ENCODE measurements at regions not wholly inside any gene's neighbourhood (a gene's known extent, or its start where the extent isn't known, plus 50 kb on each side); places are given as distances from the start of the nearest gene placed in this dataset.

GRCh38 chr5:159444441-159445082 lies 114.3 kb upstream of the IL12B start:
- FAIRE-seq: peak; percentile 67

More at GRCh38 chr5:159444441-159445082, 114.3 kb upstream of the IL12B start:
- no peak overlapping the region for H3K27ac ChIP-seq (ENCODE audit: extremely low read depth, low read depth, low read length)
- peak; percentile 74; the same call in 2 of the 3 replicates for ATAC-seq
- no peak overlapping the region for H3K4me2 ChIP-seq (ENCODE audit: insufficient read depth, low read length)
- ChIA-PET CTCF (ENCODE audit: low intra/inter-chr PET ratio) (no interaction called here), POLR2A (no interaction called here)
- no peaks in the 10 kb centered on the region for H3K79me2 ChIP-seq (ENCODE audit: control insufficient read depth, insufficient read depth, low read length)
- 0% methylated on average over 6 of the region's 6 CpGs for WGBS (ENCODE audit: insufficient coverage, low coverage, missing lambda C conversion rate)
- H3K9ac ChIP-seq (ENCODE audit: insufficient read depth in 1 of 2, low read depth in 2 of 2, low read length in 2 of 2): no peak overlapping the region
- no peaks in the 10 kb centered on the region for H3K4me1 ChIP-seq (replicated peaks in 1 of 2; ENCODE audit: control insufficient read depth in 2 of 2, insufficient read depth in 2 of 2, low read length in 2 of 2)
- BruUV-seq (replicated peaks): no TSS peak
- peaks cover 0 to 10% of the 10 kb centered on the region in 2 experiments; a peak in 1 of 5 replicates for H3K27me3 ChIP-seq (ENCODE audit: control insufficient read depth in 2 of 2, insufficient read depth in 2 of 2, low read length in 2 of 2)
- H3K9me1 ChIP-seq (ENCODE audit: control insufficient read depth, insufficient read depth, low read length): no peaks in the 10 kb centered on the region
- intact Hi-C loops (cut with micrococcal nuclease) (loop anchor here (1.0 to 10.0 kb wide), 5 partner anchors 238 to 543 kb away; partner anchors contain the start of gene ADRA1B), in situ Hi-C loops (cut with MboI) (loop anchor here (10.0 kb wide), 1 partner anchor 530 kb away; no protein-coding TSS in a partner anchor)
- no peak overlapping the region for H3K4me3 ChIP-seq
- no peaks in the 10 kb centered on the region; the same call in 1 of the 2 replicates for H4K20me1 ChIP-seq (replicated peaks; ENCODE audit: control insufficient read depth, insufficient read depth, low read length)
- DNase-seq (ENCODE audit: extremely low read depth in 1 of 4, low spot score in 3 of 4): peak in 2 of 4 experiments; percentile 20 to 30
- no peak overlapping the region for H2AFZ ChIP-seq (ENCODE audit: low read depth, low read length)
- no peaks in the 10 kb centered on the region for H3K36me3 ChIP-seq (ENCODE audit: control insufficient read depth, insufficient read depth, low read length)
- TF ChIP-seq, protein P1, sequence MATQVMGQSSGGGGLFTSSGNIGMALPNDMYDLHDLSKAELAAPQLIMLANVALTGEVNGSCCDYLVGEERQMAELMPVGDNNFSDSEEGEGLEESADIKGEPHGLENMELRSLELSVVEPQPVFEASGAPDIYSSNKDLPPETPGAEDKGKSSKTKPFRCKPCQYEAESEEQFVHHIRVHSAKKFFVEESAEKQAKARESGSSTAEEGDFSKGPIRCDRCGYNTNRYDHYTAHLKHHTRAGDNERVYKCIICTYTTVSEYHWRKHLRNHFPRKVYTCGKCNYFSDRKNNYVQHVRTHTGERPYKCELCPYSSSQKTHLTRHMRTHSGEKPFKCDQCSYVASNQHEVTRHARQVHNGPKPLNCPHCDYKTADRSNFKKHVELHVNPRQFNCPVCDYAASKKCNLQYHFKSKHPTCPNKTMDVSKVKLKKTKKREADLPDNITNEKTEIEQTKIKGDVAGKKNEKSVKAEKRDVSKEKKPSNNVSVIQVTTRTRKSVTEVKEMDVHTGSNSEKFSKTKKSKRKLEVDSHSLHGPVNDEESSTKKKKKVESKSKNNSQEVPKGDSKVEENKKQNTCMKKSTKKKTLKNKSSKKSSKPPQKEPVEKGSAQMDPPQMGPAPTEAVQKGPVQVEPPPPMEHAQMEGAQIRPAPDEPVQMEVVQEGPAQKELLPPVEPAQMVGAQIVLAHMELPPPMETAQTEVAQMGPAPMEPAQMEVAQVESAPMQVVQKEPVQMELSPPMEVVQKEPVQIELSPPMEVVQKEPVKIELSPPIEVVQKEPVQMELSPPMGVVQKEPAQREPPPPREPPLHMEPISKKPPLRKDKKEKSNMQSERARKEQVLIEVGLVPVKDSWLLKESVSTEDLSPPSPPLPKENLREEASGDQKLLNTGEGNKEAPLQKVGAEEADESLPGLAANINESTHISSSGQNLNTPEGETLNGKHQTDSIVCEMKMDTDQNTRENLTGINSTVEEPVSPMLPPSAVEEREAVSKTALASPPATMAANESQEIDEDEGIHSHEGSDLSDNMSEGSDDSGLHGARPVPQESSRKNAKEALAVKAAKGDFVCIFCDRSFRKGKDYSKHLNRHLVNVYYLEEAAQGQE (IDR thresholded peaks at IDR 0.05; ENCODE audit: borderline replicate concordance): peak; percentile 59; the same call in 1 of the 2 replicates
- TF ChIP-seq, protein P1 (CRISPR knock-in tag; IDR thresholded peaks at IDR 0.05; ENCODE audit: low read depth): no peak
- TF ChIP-seq POLR2B (IDR thresholded peaks at IDR 0.05; ENCODE audit: low read depth, partially characterized antibody) (no peak), CTCF (IDR thresholded peaks at IDR 0.05 in 2 of 3, conservative IDR thresholded peaks at IDR 0.05 in 1 of 3; ENCODE audit: insufficient read depth in 2 of 3, low read depth in 1 of 3, low read length in 3 of 3) (peak; percentile 26 to 61 (median 39); a peak in 3 of 6 replicates), RAD21 (CRISPR knock-in tag; conservative IDR thresholded peaks at IDR 0.05 in 1 of 2, IDR thresholded peaks at IDR 0.05 in 1 of 2) (peak; percentile 85 to 89)
- TF ChIP-seq, protein P2, sequence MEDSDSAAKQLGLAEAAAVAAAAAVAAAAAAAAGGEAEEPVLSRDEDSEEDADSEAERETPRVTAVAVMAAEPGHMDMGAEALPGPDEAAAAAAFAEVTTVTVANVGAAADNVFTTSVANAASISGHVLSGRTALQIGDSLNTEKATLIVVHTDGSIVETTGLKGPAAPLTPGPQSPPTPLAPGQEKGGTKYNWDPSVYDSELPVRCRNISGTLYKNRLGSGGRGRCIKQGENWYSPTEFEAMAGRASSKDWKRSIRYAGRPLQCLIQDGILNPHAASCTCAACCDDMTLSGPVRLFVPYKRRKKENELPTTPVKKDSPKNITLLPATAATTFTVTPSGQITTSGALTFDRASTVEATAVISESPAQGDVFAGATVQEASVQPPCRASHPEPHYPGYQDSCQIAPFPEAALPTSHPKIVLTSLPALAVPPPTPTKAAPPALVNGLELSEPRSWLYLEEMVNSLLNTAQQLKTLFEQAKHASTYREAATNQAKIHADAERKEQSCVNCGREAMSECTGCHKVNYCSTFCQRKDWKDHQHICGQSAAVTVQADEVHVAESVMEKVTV (CRISPR knock-in tag; IDR thresholded peaks at IDR 0.05): peak; percentile 69
- H3K9me3 ChIP-seq (replicated peaks; ENCODE audit: control insufficient read depth, insufficient read depth, low read depth, low read length): no peaks in the 10 kb centered on the region
